ENCODE measurements at regions not wholly inside any gene's neighbourhood (a gene's known extent, or its start where the extent isn't known, plus 50 kb on each side); places are given as distances from the start of the nearest gene placed in this dataset.

DNA sequence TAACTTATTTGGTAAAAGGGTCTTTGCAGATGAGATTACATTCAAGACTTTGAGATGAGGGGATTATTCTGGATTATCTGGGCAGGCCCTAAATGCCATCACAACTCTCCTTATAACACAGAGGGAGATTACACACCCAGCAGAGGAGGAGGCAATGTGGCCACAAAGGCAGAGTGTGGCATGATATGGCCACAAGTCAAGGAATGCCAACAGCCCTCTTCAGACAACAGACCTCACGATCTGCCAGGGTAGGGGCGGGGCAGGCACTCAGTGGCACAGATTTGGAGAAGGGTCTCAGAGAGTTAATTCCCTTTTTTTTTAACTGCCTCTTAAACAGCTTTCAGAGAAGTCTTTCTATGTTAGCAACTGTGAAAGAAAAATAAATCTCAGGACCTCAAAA is 96.9 kb downstream of the CYP26B1 start:
- no peak for DNase-seq (ENCODE audit: low read depth)
- TF ChIP-seq, protein P1, sequence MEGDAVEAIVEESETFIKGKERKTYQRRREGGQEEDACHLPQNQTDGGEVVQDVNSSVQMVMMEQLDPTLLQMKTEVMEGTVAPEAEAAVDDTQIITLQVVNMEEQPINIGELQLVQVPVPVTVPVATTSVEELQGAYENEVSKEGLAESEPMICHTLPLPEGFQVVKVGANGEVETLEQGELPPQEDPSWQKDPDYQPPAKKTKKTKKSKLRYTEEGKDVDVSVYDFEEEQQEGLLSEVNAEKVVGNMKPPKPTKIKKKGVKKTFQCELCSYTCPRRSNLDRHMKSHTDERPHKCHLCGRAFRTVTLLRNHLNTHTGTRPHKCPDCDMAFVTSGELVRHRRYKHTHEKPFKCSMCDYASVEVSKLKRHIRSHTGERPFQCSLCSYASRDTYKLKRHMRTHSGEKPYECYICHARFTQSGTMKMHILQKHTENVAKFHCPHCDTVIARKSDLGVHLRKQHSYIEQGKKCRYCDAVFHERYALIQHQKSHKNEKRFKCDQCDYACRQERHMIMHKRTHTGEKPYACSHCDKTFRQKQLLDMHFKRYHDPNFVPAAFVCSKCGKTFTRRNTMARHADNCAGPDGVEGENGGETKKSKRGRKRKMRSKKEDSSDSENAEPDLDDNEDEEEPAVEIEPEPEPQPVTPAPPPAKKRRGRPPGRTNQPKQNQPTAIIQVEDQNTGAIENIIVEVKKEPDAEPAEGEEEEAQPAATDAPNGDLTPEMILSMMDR (conservative IDR thresholded peaks at IDR 0.05; ENCODE audit: low read depth, low read length) = no peak
- H3K4me3 ChIP-seq (ENCODE audit: low read length) = no peak overlapping the region

DNA sequence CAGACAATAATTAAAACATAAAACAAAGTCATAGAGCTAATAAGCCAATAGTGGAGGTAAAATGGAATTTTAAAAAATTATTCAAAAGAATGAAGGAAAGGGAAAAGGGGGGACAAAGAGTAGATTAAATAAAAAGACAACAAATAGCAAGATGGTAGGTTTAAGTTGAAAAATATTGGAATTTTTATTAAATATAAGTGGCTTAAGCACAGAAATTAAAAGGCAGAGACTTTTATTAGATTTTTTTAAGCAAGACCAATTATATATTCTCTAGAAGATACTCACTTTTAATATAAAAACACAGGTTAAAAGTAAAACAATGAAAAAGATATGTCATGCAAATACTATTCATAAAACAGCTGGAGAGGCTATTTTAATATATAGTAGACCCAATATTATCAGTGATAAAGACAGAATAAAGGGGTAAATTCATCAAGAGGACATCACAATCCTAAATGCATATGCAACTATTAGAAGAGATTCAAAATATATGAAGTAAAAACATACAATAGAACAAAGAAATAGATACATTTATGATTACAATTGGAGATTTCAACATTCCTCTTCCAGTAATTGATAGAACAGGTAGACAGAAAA is 98.7 kb downstream of the CYP26B1 start:
- TF ChIP-seq, protein P1 (conservative IDR thresholded peaks at IDR 0.05; ENCODE audit: low read depth, low read length) = no peak
- H3K4me3 ChIP-seq (ENCODE audit: low read length) = no peak overlapping the region
- no peak for DNase-seq (ENCODE audit: low read depth)

DNA sequence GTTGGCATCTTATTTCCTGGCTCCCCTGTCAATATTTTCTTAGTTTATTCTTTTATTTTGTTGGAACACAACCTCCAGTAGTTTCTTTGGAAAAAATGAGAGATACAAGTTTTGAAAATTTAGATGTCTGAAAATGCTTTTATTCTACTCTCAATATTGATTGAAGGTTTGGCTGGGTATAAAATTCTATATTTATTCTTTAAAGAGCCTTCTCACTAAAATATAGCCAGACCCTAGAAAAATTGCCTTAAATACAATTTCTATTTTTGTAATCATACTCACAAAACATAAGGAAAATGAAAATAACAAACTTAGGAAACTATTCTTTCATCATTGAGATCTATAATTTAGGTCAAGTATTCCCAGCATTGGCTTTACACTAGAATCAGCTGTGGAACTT is 103.7 kb downstream of the CYP26B1 start:
- no peak overlapping the region for H3K4me3 ChIP-seq (ENCODE audit: low read length)
- TF ChIP-seq, protein P1 (conservative IDR thresholded peaks at IDR 0.05; ENCODE audit: low read depth, low read length) = no peak
- no peak for DNase-seq (ENCODE audit: low read depth)

DNA sequence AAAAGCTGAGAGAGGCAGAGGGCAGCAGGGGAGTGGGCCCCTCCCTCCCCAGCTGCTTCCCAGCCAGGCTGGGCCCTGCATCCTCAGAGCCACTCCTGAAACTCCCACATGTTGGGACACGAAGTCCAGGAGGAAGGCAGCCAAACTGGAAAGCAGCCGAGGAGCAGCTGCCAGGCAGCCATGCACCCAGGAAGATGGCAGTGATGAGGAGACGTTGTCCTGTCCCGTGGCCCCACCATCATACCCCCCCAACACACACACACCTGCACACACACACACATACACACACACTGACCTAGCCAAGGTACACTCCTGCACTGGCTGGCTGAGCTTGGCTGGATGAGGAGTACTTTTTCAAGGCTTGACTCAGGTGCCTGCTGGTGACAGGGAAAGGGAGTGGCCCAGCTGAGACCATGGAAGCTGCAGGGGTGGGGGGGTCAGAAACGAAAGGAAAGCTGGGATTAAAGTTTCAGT is 106.0 kb downstream of the CYP26B1 start:
- no peak for DNase-seq (ENCODE audit: low read depth)
- no peak overlapping the region for H3K4me3 ChIP-seq (ENCODE audit: low read length)
- TF ChIP-seq, protein P1 (conservative IDR thresholded peaks at IDR 0.05; ENCODE audit: low read depth, low read length) = no peak

DNA sequence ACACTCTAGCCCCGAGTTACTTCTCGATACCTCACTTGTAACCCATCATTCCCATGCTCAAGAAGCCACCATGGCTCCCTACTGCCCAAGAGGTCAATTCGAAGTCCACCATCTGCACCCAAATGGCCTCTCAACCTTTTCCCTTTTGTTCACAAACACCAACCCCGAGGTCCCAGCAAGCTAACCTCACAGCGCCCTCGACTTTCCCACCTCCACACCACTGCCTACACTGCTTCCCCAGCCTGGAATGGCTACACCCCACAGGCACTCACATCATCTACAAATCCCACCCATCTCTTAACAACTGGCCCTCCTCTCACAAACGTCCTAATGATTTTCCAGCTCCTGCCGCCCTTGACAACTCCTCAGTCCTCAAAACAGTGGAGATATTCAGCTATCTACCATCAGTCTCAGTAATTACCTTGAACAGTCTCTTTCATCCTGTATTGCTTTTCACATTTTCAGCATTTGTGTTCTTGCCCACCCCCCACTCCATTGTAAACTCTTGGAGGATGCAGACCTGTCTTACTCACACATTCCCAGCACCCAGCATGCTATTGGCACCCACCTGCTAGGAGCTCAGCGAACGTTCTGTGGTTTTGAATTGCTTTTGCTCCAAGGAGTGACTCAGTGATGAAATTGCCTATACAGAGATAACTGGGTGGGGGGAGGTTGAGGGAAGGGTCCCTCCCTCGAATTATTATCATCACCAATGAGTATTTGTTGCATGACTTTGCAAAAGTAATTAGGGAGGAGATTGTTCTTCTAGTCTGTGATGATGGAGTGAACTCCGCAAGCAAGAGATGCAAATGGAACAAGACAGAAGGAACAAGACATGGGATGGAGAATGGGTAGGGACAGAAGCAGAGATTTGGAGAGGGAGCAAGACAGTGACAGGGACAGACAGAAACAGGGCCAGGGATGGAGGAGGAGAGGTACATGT is 106.8 kb downstream of the CYP26B1 start:
- no peak for DNase-seq (ENCODE audit: low read depth)
- TF ChIP-seq, protein P1 (conservative IDR thresholded peaks at IDR 0.05; ENCODE audit: low read depth, low read length) = no peak
- H3K4me3 ChIP-seq (ENCODE audit: low read length) = no peak overlapping the region

DNA sequence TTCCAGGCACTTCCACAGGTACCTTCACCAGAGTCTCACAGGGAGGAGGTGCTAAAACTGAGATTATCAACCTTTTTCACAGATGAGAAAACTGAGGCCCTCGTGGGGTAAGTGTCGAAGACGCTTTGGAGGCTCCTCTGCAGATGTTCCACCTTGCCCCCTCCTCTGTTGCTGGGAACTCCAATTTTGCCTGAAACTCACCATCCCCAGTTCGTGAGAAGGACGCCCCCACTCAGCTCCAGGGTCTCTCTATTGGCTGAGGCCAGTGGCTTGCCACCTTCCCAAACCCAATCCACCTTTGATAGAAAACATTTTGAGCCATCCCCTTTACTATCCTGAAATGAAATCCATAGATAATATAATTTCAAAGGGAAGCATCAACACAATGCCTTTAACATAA is 109.1 kb downstream of the CYP26B1 start:
- H3K4me3 ChIP-seq (ENCODE audit: low read length) = no peak overlapping the region
- no peak for DNase-seq (ENCODE audit: low read depth)
- TF ChIP-seq, protein P1 (conservative IDR thresholded peaks at IDR 0.05; ENCODE audit: low read depth, low read length) = no peak

Data from retinal pigment epithelial cell (primary cell).